Suprapubic skin (tissue), 4 donors: ENCODE measurements at regions not wholly inside any gene's neighbourhood (a gene's known extent, or its start where the extent isn't known, plus 50 kb on each side); places are given as distances from the start of the nearest gene placed in this dataset.

Experiments
- DNase-seq, 2 donors: peaks; one replicate each; pipeline ENCODE4 v3.0.0-alpha.2; 2019; ENCODE audit warnings: low spot score in 2 of 2
- H3K27ac ChIP-seq: fragments of 200-600 bp; sonication (generic); one replicate; pipeline ENCODE4 v1.5.1; 2019
- H3K27me3 ChIP-seq: fragments of 200-600 bp; sonication (generic); one replicate; pipeline ENCODE4 v1.5.1; 2019
- H3K36me3 ChIP-seq: fragments of 200-600 bp; sonication (generic); one replicate; pipeline ENCODE4 v1.5.1; 2019
- H3K4me1 ChIP-seq: fragments of 200-600 bp; sonication (generic); one replicate; pipeline ENCODE4 v1.5.1; 2019
- H3K4me3 ChIP-seq: fragments of 200-600 bp; sonication (generic); one replicate; pipeline ENCODE4 v1.5.1; 2019; ENCODE audit warnings: mild to moderate bottlenecking
- H3K9me3 ChIP-seq: fragments of 200-600 bp; sonication (generic); one replicate; pipeline ENCODE4 v1.5.1; 2019
- CTCF ChIP-seq, 2 donors: fragments of 200-600 bp in 1 of 2; fragments of 450-650 bp in 1 of 2; sonication (generic) in 1 of 2; IDR thresholded peaks; one replicate each; pipeline ENCODE4 v1.5.1; 2016 to 2019; ENCODE audit warnings: antibody characterized with exemption in 2 of 2, mild to moderate bottlenecking in 1 of 2, moderate library complexity in 1 of 2
- EP300 ChIP-seq: sonication (generic); formaldehyde crosslinking; IDR thresholded peaks from one replicate; pipeline ENCODE4 v1.6.1; 2017; ENCODE audit warnings: antibody characterized with exemption
- POLR2A ChIP-seq, 2 donors: fragments of 450-650 bp; IDR thresholded peaks; one replicate each; pipeline ENCODE4 v1.6.1; 2017; ENCODE audit warnings: antibody characterized with exemption in 2 of 2, mild to moderate bottlenecking in 2 of 2, moderate library complexity in 2 of 2
- POLR2AphosphoS5 ChIP-seq, 3 donors: sonication (generic); formaldehyde crosslinking; IDR thresholded peaks; one replicate each; pipeline ENCODE4 v1.6.1; 2017; ENCODE audit warnings: antibody characterized with exemption in 3 of 3
- WGBS: methylation state at CpG from one replicate; pipeline ENCODE4 v1.1.5; 2018; 5-methylcytosine and 5-hydroxymethylcytosine counted together

- no peak overlapping the region for H3K27ac ChIP-seq
- 29% methylated on average over 7 of the region's 7 CpGs for WGBS
Measured at GRCh38 chr1:89454845-89455521, 69.6 kb upstream of the LRRC8B start.

GRCh38 chr1:89457046-89457445 lies 67.6 kb upstream of the LRRC8B start:
- TF ChIP-seq POLR2A (IDR thresholded peaks at IDR 0.05) (no peak), EP300 (no peak), POLR2AphosphoS5 (IDR thresholded peaks at IDR 0.05) (no peak), CTCF (IDR thresholded peaks at IDR 0.05) (no peak)
- Histone ChIP-seq H3K4me3 (no peak overlapping the region), H3K36me3 (no peaks in the 10 kb centered on the region), H3K9me3 (no peaks in the 10 kb centered on the region), H3K27me3 (no peaks in the 10 kb centered on the region), H3K27ac (no peak overlapping the region), H3K4me1 (peaks cover 19% of the 10 kb centered on the region)
- DNase-seq, result no peak
- WGBS, result 95% methylated on average over 1 of the region's 1 CpG

More at GRCh38 chr1:89454845-89455521, 69.6 kb upstream of the LRRC8B start:
- H3K4me3 ChIP-seq, result no peak overlapping the region
- no peaks in the 10 kb centered on the region for H3K9me3 ChIP-seq
- no peaks in the 10 kb centered on the region for H3K27me3 ChIP-seq
- H3K36me3 ChIP-seq, result no peaks in the 10 kb centered on the region
- TF ChIP-seq POLR2A (IDR thresholded peaks at IDR 0.05), result no peak
- TF ChIP-seq CTCF (IDR thresholded peaks at IDR 0.05), result peak; percentile 41 to 50
- TF ChIP-seq EP300, result no peak
- TF ChIP-seq POLR2AphosphoS5 (IDR thresholded peaks at IDR 0.05), result no peak
- peaks cover 19% of the 10 kb centered on the region for H3K4me1 ChIP-seq
- DNase-seq, result no peak

- Histone ChIP-seq H3K27me3 (no peaks in the 10 kb centered on the region), H3K4me3 (no peak overlapping the region), H3K36me3 (no peaks in the 10 kb centered on the region), H3K9me3 (no peaks in the 10 kb centered on the region), H3K4me1 (peaks cover 9% of the 10 kb centered on the region), H3K27ac (no peak overlapping the region)
- TF ChIP-seq CTCF (IDR thresholded peaks at IDR 0.05), result no peak
- WGBS, result 93% methylated on average over 2 of the region's 2 CpGs
- DNase-seq, result no peak
Measured at GRCh38 chr1:89459081-89459480, 65.5 kb upstream of the LRRC8B start.

- H3K9me3 ChIP-seq, result no peaks in the 10 kb centered on the region
- DNase-seq, result no peak
- no peaks in the 10 kb centered on the region for H3K27me3 ChIP-seq
- no peaks in the 10 kb centered on the region for H3K36me3 ChIP-seq
- no peak for TF ChIP-seq CTCF (IDR thresholded peaks at IDR 0.05)
- TF ChIP-seq POLR2A (IDR thresholded peaks at IDR 0.05), result no peak
- TF ChIP-seq EP300, result no peak
- no peak for TF ChIP-seq POLR2AphosphoS5 (IDR thresholded peaks at IDR 0.05)
- no peak overlapping the region for H3K4me3 ChIP-seq
- 84% methylated on average over 1 of the region's 1 CpG for WGBS
- H3K4me1 ChIP-seq, result no peaks in the 10 kb centered on the region
- H3K27ac ChIP-seq, result no peak overlapping the region
Measured at GRCh38 chr1:89460325-89460724, 64.3 kb upstream of the LRRC8B start.

GRCh38 chr1:89462250-89462649 lies 62.4 kb upstream of the LRRC8B start:
- Histone ChIP-seq H3K27ac (no peak overlapping the region), H3K27me3 (no peaks in the 10 kb centered on the region), H3K9me3 (no peaks in the 10 kb centered on the region), H3K36me3 (no peaks in the 10 kb centered on the region), H3K4me3 (no peak overlapping the region), H3K4me1 (no peaks in the 10 kb centered on the region)
- TF ChIP-seq CTCF (IDR thresholded peaks at IDR 0.05) (no peak), POLR2AphosphoS5 (IDR thresholded peaks at IDR 0.05) (no peak), EP300 (no peak), POLR2A (IDR thresholded peaks at IDR 0.05) (no peak)
- no peak for DNase-seq
- WGBS, result 85% methylated on average over 3 of the region's 3 CpGs
